Heart left ventricle (tissue), 13 donors: ENCODE measurements at regions not wholly inside any gene's neighbourhood (a gene's known extent, or its start where the extent isn't known, plus 50 kb on each side); places are given as distances from the start of the nearest gene placed in this dataset.

Source experiments
- CTCF ChIP-seq, 12 donors: fragments of 200-600 bp; sonication (generic) in 4 of 12; IDR thresholded peaks; one replicate each; pipeline versions ENCODE4 v1.5.0 to v1.8.0; 2018 to 2022; ENCODE audit warnings: antibody characterized with exemption in 12 of 12, mild to moderate bottlenecking in 5 of 12
- POLR2A ChIP-seq, 2 donors: fragments of 450-650 bp; IDR thresholded peaks; one replicate each; pipeline ENCODE4 v1.6.1; 2017; ENCODE audit warnings: antibody characterized with exemption in 2 of 2, mild to moderate bottlenecking in 2 of 2, moderate library complexity in 2 of 2
- donor health status: ischemic (EF 13 %, LVEDD 7.1; RV severe dilation, severe dysfunction).
- donor health status: DM: no; HTN: yes; CAD: no.
- donor health status: DM: no; HTN: no; CAD: no.
- donor health status: ischemic (EF 25% LVEDD 6.9; RV normal size, moderate dysfunction).
- donor health status: ischemic (EF 25% LVEDD 5.7; RV mildly dilated, moderate dysfunction).
- donor health status: ischemic (EF 35%, LVEDD 5.7; RV mildly dilated, moderate dysfunction).
- donor health status: nonischemic (EF 11% LVEDD 7.7; RV severe dilation, severe dysfunction).
- donor health status: DM: yes; HTN: yes; CAD: no.
- donor health status: PGD.
- donor health status: ischemic (EF 29% LVEDD 5.4; RV normal size, mild dysfunction).
- donor health status: nonischemic (EF 23%, LVEDD 6.1; RV moderate dilation, normal function).

- TF ChIP-seq CTCF (IDR thresholded peaks at IDR 0.05) (no peak), POLR2A (IDR thresholded peaks at IDR 0.05) (no peak)
Observed at GRCh38 chr3:25073423-25073822, 354.6 kb upstream of the RARB start.
